HepG2 (cell line): ENCODE measurements at regions not wholly inside any gene's neighbourhood (a gene's known extent, or its start where the extent isn't known, plus 50 kb on each side); places are given as distances from the start of the nearest gene placed in this dataset.

Experiments
- ATAC-seq: fragments of 200-7000 bp; cut with Tn5 transposase; 3 replicates; pipeline ENCODE4 v1.9.1; 2020; ENCODE audit warnings: mild to moderate bottlenecking, moderate library complexity
- BruUV-seq: library from RNA; stranded (reverse); fragments of 400-500 nt; replicated peaks from 2 replicates; lab custom pipeline; 2021; lab: Mats Ljungman, UMichigan
- CTCF ChIA-PET: fragments of 300-600 bp; formaldehyde crosslinking; extraction: SDS; loops from one replicate; lab custom pipeline; 2021; ENCODE audit warnings: low total read pairs, inconsistent platforms, low intra/inter-chr PET ratio; lab: Yijun Ruan, JAX
- POLR2A ChIA-PET: fragments of 350-600 bp; sonication (Branson Sonifier 250); formaldehyde crosslinking; loops from one replicate; lab custom pipeline; 2020; ENCODE audit warnings: antibody characterized with exemption, inconsistent platforms; lab: Yijun Ruan, JAX
- DNase-seq: peaks from one replicate; pipeline ENCODE4 v3.0.0-alpha.2; 2015; ENCODE audit warnings: low spot score
- FAIRE-seq: peaks from 3 replicates; lab custom pipeline; 2011; peaks lifted over from hg19 to GRCh38; lab: Jason Lieb, UNC
- H2AFZ ChIP-seq: one replicate; pipeline ENCODE4 v1.6.1; 2011; ENCODE audit warnings: low read length, inconsistent platforms
- H3K27ac ChIP-seq: fragments of 300-600 bp; 3 replicates; pipeline ENCODE4 v1.8.0; 2011; ENCODE audit warnings: mixed run types, mild to moderate bottlenecking, mixed read lengths, low read length, inconsistent platforms; ENCODE audit not compliant: insufficient read depth; ENCODE audit errors: extremely low read length
- H3K27me3 ChIP-seq, 2 experiments: fragments of 200-600 bp in 1 of 2; 2 replicates in 1 of 2; 3 replicates in 1 of 2; pipeline versions ENCODE4 v1.6.0 to v1.8.0; 2011; ENCODE audit warnings: low read length in 2 of 2, mild to moderate bottlenecking in 2 of 2, moderate library complexity in 2 of 2, inconsistent platforms in 1 of 2; ENCODE audit not compliant: insufficient read depth in 2 of 2, control insufficient read depth in 1 of 2
- H3K36me3 ChIP-seq, 2 experiments: fragments of 200-600 bp in 1 of 2; replicated peaks in 1 of 2; 2 replicates in 1 of 2; 3 replicates in 1 of 2; pipeline versions ENCODE4 v1.5.1 to v1.8.0; 2011; ENCODE audit warnings: low read length in 2 of 2, inconsistent platforms in 1 of 2; ENCODE audit not compliant: insufficient read depth in 2 of 2, control insufficient read depth in 1 of 2
- H3K4me1 ChIP-seq: 2 replicates; pipeline ENCODE4 v1.5.1; 2012; ENCODE audit warnings: low read length, inconsistent platforms; ENCODE audit not compliant: insufficient read depth
- H3K4me2 ChIP-seq: 2 replicates; pipeline ENCODE4 v1.6.0; 2011; ENCODE audit warnings: low read depth, low read length, inconsistent platforms
- H3K4me3 ChIP-seq, 3 experiments: fragments of 200-600 bp in 1 of 3; sonication (generic), shearing (Covaris generic) in 1 of 3; replicated peaks in 1 of 3; 2 replicates each; pipeline ENCODE4 v1.5.1; 2011 to 2016; ENCODE audit warnings: low read length in 3 of 3, inconsistent platforms in 2 of 3, low read depth in 2 of 3, mild to moderate bottlenecking in 2 of 3, control low read depth in 1 of 3, mixed read lengths in 1 of 3; ENCODE audit not compliant: insufficient read depth in 1 of 3
- H3K79me2 ChIP-seq: one replicate; pipeline ENCODE4 v1.6.1; 2011; ENCODE audit warnings: low read length, inconsistent platforms; ENCODE audit not compliant: insufficient read depth
- H3K9ac ChIP-seq: 2 replicates; pipeline ENCODE4 v1.6.0; 2011; ENCODE audit warnings: mild to moderate bottlenecking, low read depth, low read length, inconsistent platforms; ENCODE audit not compliant: insufficient read depth
- H3K9me3 ChIP-seq: 2 replicates; pipeline ENCODE4 v1.5.1; 2012; ENCODE audit warnings: mild to moderate bottlenecking, low read length
- H4K20me1 ChIP-seq: 2 replicates; pipeline ENCODE4 v1.6.0; 2011; ENCODE audit warnings: inconsistent platforms, mild to moderate bottlenecking, low read length, moderate library complexity; ENCODE audit not compliant: insufficient read depth
- BATF2 ChIP-seq: sonication (generic); formaldehyde crosslinking; IDR thresholded peaks from 2 replicates; pipeline ENCODE4 v1.8.0; 2022; ENCODE audit warnings: mild to moderate bottlenecking, missing genetic modification reagents, moderate library complexity
- FOXK1 ChIP-seq: sonication (generic); formaldehyde crosslinking; IDR thresholded peaks from 2 replicates; pipeline ENCODE4 v1.4.0; 2020; ENCODE audit warnings: low read depth, missing genetic modification reagents, borderline replicate concordance
- GLMP ChIP-seq: sonication (generic); formaldehyde crosslinking; IDR thresholded peaks from 2 replicates; pipeline ENCODE4 v1.9.0; 2021; ENCODE audit warnings: missing genetic modification reagents, mild to moderate bottlenecking, borderline replicate concordance
- JARID2 ChIP-seq: sonication (generic); formaldehyde crosslinking; IDR thresholded peaks from 2 replicates; pipeline ENCODE4 v1.8.1; 2023; ENCODE audit warnings: missing genetic modification reagents, inconsistent platforms; ENCODE audit not compliant: insufficient replicate concordance
- MIER2 ChIP-seq: IDR thresholded peaks from 2 replicates; pipeline ENCODE4 v1.6.1; 2016; ENCODE audit warnings: missing biosample characterization, missing genetic modification reagents
- PITX1 ChIP-seq: sonication (generic); formaldehyde crosslinking; IDR thresholded peaks from 2 replicates; pipeline ENCODE4 v1.5.1; 2020; ENCODE audit warnings: mild to moderate bottlenecking, missing genetic modification reagents
- RBFOX2 ChIP-seq: fragments of 200-400 bp; formaldehyde crosslinking; IDR thresholded peaks from 2 replicates; pipeline ENCODE4 v1.6.1; 2017; ENCODE audit warnings: low read depth, mild to moderate bottlenecking, low read length
- TFE3 ChIP-seq: IDR thresholded peaks from 2 replicates; pipeline ENCODE4 v1.6.1; 2016
- ZBED4 ChIP-seq: sonication (generic); formaldehyde crosslinking; IDR thresholded peaks from 2 replicates; pipeline ENCODE4 v1.4.0; 2020; ENCODE audit warnings: missing genetic modification reagents, borderline replicate concordance
- ZBTB4 ChIP-seq: sonication (generic); formaldehyde crosslinking; IDR thresholded peaks from 2 replicates; pipeline ENCODE4 v1.4.0; 2020; ENCODE audit warnings: missing genetic modification reagents, mild to moderate bottlenecking, borderline replicate concordance
- ZC3H4 ChIP-seq: sonication (generic); formaldehyde crosslinking; IDR thresholded peaks from 2 replicates; pipeline ENCODE4 v1.4.0; 2020; ENCODE audit warnings: missing genetic modification reagents, borderline replicate concordance
- ZNF337 ChIP-seq: sonication (generic); formaldehyde crosslinking; IDR thresholded peaks from 2 replicates; pipeline ENCODE4 v1.5.1; 2020; ENCODE audit warnings: missing genetic modification reagents, low read depth, mild to moderate bottlenecking, borderline replicate concordance
- ZNF33B ChIP-seq: sonication (generic); formaldehyde crosslinking; IDR thresholded peaks from 2 replicates; pipeline ENCODE4 v1.5.1; 2020; ENCODE audit warnings: mild to moderate bottlenecking, missing genetic modification reagents
- in situ Hi-C: cut with HindIII; loops from 2 replicates; pipeline ENCODE4 v1.10.0; 2017; ENCODE audit warnings: low pct_unique_long_range_greater_than_20kb; ENCODE audit not compliant: extremely low pct_ligation_motif_present
- intact Hi-C: fragments of 100-400 bp; cut with micrococcal nuclease; formaldehyde crosslinking; loops from one replicate; pipeline ENCODE4 v1.10.0; 2022; ENCODE audit not compliant: unreplicated experiment

- no peak for TF ChIP-seq ZBTB4 (CRISPR knock-in tag)
Measured at GRCh38 chr21:25491267-25491666, 116.0 kb downstream of the MRPL39 start (continued).

- TF ChIP-seq ZC3H4 (CRISPR knock-in tag) (no peak), GLMP (no peak), JARID2 (CRISPR knock-in tag) (no peak), FOXK1 (CRISPR knock-in tag) (no peak), TFE3 (no peak), ZBED4 (no peak), ZNF337 (CRISPR knock-in tag) (no peak), PITX1 (no peak), MIER2 (no peak), BATF2 (no peak), ZNF33B (no peak), RBFOX2 (no peak)
- Histone ChIP-seq H3K4me2 (no peak overlapping the region), H3K4me1 (no peaks in the 10 kb centered on the region), H3K79me2 (no peaks in the 10 kb centered on the region), H4K20me1 (no peaks in the 10 kb centered on the region), H3K36me3 (no peaks in the 10 kb centered on the region), H3K9me3 (peaks cover 85% of the 10 kb centered on the region), H3K4me3 (no peak overlapping the region), H2AFZ (no peak overlapping the region), H3K27ac (no peak overlapping the region), H3K9ac (no peak overlapping the region), H3K27me3 (no peaks in the 10 kb centered on the region)
- CTCF ChIA-PET: no interaction called here
- no TSS peak for BruUV-seq
- intact Hi-C loops (no loop called here), in situ Hi-C loops (no loop called here)
- ATAC-seq (no peak), DNase-seq (no peak), FAIRE-seq (no peak)
- POLR2A ChIA-PET: no interaction called here
Measured at GRCh38 chr21:25490742-25491141, 116.5 kb downstream of the MRPL39 start.
